C4-2B (cell line): ENCODE measurements at regions not wholly inside any gene's neighbourhood (a gene's known extent, or its start where the extent isn't known, plus 50 kb on each side); places are given as distances from the start of the nearest gene placed in this dataset.

Source experiments
- ZFX ChIP-seq: fragments of 450-650 bp; IDR thresholded peaks from 2 replicates; pipeline ENCODE4 v1.6.1; 2017
- TF ChIP-seq, protein P1 (sequence below): fragments of 450-650 bp; conservative IDR thresholded peaks from 2 replicates; pipeline ENCODE4 v1.5.1; 2017; ENCODE audit warnings: mild to moderate bottlenecking

DNA sequence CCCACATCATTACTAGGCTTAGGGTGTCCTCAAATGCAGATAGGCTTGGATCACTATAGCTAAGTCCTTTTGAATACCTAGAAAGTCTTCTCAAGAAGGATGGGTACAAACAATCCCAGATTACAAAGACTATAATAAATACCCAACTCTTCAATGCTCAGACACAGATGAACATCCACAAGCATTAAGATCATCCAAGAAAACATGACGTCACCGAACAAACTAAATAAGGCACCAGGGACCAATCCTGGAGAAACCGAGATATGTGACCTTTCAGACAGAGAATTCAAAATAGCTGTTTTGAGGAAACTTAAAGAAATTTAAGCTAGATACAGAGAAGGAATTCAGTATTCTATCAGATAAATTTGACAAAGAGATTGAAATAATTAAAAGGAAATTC is 108.0 kb upstream of the PLPP4 start:
- TF ChIP-seq, protein P1, sequence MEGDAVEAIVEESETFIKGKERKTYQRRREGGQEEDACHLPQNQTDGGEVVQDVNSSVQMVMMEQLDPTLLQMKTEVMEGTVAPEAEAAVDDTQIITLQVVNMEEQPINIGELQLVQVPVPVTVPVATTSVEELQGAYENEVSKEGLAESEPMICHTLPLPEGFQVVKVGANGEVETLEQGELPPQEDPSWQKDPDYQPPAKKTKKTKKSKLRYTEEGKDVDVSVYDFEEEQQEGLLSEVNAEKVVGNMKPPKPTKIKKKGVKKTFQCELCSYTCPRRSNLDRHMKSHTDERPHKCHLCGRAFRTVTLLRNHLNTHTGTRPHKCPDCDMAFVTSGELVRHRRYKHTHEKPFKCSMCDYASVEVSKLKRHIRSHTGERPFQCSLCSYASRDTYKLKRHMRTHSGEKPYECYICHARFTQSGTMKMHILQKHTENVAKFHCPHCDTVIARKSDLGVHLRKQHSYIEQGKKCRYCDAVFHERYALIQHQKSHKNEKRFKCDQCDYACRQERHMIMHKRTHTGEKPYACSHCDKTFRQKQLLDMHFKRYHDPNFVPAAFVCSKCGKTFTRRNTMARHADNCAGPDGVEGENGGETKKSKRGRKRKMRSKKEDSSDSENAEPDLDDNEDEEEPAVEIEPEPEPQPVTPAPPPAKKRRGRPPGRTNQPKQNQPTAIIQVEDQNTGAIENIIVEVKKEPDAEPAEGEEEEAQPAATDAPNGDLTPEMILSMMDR, result no peak
- no peak for TF ChIP-seq ZFX
